ENCODE measurements at regions not wholly inside any gene's neighbourhood (a gene's known extent, or its start where the extent isn't known, plus 50 kb on each side); places are given as distances from the start of the nearest gene placed in this dataset.
"Not testable (repeated sequence)": the region's sequence is repeated elsewhere in the genome, so short reads cannot be mapped to it uniquely, and the experiment has no call there.

DNA sequence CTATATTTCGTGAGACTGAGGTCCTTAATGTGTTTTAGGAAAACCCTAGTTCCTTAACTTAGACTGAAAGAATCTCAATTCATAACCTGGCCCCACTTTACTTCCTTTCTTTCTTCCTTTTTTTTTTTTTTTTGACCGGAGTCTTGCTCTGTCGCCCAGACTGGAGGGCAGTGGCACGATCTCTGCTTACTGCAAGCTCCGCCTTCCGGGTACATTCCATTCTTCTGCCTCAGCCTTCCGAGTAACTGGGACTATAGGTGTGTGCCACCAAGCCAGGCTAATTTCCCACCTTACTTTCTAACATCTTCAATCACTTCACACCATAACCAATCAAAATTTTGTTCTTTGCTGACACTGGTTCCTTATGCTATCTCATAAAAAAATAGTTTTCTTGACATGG, 2097.0 kb downstream of the PCDH9 start:
- FAIRE-seq (no peak), DNase-seq (ENCODE audit: low spot score in 2 of 2) (no peak)

DNA sequence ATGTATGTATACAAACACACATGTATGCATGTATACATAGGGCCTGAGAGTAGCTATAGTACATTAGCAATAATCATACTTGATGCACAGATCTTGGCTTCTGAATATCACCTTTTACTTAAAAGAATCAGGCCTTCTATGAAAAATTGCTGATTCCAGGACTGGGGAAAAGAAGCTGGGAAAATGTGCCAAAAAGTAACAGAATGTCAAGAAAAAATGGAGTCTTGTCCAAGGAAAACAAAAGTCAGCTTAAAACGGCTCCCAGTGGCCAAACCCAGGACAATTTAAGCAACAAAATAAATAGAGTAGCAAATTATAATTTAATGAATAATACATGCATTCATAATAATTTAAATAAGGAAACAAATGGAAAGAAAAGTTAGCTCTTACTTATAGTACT, 2104.9 kb downstream of the PCDH9 start:
- DNase-seq (ENCODE audit: low spot score in 2 of 2) = no peak

DNA sequence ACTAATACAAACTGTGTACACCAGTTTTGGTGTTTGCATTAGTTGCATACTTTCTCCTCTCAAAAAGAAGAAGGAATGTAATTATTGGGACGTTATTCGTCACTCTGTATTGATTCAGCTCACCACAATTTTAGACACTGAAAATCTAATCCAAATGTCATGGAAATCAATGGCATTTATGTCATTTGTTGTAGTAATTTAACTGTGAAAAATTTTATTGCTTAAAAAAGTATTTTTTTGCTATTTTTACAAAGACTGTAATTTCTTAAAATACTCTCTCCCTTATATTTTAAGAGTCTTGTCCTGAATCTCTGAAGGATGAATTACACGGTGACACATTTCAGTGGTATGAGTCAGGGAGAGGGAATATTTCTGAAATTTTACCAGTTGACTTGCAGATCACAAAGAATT, 2117.6 kb downstream of the PCDH9 start:
- FAIRE-seq = no peak
- DNase-seq (ENCODE audit: low spot score in 2 of 2) = no peak

More for the DNA sequence above, 2104.9 kb downstream of the PCDH9 start:
- FAIRE-seq = no peak

DNA sequence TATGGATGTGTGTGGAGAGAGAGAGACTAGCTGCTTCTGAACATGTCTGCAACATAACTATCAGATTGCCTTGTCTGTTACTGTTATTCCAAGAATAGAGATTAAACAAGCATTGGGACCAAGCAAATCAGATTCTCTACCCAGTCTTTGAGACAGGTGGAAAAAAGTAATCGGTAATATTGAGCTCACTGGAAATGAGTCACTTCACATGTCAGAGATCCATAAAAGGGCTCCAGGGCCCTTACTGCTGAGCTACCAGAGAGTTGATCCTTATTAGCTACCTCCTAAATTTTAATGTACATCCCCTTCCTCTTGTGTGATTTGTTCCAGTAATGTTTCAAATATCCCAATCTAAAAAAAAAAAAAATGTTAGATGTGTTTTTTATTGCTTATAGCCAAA, 2118.0 kb downstream of the PCDH9 start:
- FAIRE-seq (no peak), DNase-seq (ENCODE audit: low spot score in 2 of 2) (no peak)

DNA sequence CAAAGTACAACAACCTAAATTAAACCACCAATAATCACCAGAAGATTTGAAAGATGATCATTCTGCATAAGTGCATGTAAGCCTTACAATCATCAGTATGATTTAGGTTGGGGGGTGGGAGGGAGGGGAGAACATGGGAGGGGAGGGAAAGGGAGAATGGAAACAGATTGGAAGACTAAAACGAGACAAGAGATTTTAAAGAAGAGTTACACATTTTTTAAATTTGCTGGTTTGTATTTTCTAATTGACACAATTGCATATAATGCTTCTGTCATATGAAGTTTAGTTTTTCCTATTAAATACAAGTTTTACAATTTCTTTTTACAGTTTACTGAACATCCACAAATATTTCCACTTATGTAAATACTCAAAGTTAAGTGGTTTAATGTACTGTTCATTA, 2118.9 kb downstream of the PCDH9 start:
- FAIRE-seq = no peak
- DNase-seq (ENCODE audit: low spot score in 2 of 2) = no peak

DNA sequence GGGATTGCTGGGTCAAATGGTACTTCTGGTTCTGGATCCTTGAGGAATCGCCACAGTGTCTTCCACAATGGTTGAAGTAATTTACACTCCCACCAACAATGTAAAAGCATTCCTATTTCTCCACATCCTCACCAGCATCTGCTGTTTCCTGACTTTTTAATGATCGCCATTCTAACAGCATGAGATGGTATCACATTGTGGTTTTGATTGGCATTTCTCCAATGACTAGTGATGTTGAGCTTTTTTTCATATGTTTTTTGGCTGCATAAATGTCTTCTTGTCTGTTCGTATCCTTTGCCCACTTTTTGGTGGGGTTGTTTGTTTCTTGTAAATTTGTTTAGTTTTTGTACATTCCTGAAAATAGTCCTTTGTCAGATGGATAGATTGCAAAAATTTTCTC, 2125.7 kb downstream of the PCDH9 start:
- not testable (repeated sequence) for FAIRE-seq; DNase-seq (ENCODE audit: low spot score in 2 of 2)

DNA sequence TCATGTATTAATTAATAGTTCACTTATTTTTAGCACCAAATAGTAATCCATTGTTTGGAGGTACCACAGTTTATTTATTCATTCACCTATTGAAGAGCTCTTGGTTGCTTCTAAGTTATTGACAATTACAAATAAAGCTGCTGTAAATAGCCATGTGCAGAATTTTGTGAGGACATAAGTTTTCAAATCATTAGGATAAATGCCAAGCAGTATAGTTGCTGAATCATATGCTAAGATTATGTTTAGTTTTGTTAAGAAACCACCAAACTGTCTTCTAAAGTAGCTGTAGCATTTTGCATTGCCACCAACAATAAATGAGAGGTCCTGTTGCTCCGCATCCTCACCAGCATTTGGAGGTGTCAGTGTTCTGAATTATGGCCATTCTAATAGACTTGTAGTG, 2126.8 kb downstream of the PCDH9 start:
- FAIRE-seq = no peak
- DNase-seq (ENCODE audit: low spot score in 2 of 2) = no peak

DNA sequence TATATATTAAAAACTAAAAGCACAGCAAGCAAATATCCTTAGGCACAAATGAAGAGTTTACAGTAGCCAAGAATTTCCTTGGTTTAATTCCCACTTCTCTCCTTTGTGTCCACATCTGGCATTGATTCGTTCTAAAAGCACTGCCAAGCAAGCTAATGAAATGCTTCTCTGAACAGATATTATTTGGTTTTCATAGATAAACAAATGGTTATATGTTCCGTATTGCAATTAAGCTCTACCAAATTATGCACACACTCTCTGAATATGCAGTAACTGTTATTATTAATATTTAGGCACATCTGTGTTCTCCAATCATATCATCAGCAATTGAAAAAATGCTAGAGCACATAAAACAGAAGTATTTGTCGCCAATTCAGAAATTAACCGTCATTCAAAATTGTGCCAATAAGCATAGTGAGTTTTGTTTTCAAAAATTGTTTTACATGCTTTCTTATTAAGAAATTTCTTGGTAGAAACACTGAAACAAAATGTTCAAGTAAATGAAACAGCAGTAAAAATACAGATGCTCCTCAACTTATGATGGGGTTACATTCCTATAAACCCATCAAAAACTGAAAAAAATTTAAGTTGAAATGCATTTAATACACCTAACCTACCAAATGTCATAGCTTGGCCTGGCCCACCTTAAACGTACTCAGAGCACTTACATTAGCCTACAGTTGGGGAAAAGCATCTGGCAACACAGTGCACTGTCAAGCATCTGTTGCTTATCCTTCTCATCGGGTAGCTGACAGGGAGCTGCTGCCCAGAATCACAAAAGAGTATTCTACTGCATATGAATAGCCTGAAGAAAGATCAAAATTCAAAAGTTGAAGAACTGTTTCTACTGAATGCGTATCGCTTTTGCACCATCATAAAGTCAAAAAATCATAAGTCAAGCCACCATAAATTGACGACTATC, 2134.7 kb downstream of the PCDH9 start:
- FAIRE-seq (no peak), DNase-seq (ENCODE audit: low spot score in 2 of 2) (no peak)

DNA sequence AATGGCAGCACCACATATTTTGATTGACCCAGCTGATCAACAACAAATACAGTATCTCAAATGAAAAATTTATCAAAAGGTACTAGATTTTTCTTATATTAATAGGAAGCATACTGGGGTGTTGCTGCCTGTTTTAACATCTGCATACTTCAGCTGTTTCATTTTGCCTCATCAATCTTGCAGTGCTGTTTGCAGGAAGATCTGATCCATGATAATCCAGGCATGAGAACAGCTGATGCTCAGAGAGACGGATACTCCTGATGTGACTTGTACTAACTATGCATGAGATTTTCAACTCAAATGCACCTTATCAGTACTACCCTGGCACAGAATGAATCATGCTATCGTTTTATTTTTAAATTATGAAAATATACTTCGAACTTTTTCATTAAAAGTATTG, 2136.8 kb downstream of the PCDH9 start:
- FAIRE-seq (no peak), DNase-seq (ENCODE audit: low spot score in 2 of 2) (no peak)

DNA sequence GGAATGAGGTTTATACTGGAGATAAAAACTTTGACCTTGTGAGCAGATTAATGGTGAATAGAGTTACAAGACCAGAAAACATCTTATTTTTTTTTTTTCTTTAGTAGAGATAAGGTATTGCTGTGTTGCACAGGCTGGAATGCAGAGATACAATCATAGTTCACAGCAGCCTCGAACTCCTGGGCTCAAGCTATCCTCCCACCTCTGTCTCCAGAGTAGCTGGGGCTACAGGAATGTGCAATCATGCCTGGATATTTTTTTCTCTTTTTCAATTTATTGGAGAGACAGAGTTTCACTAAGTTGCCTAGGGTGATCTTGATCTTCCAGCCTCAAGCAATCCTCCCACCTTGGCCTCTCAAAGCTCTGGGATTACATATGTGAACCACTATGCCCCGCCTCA, 2139.1 kb downstream of the PCDH9 start:
- DNase-seq (ENCODE audit: low spot score in 2 of 2) (no peak), FAIRE-seq (no peak)

DNA sequence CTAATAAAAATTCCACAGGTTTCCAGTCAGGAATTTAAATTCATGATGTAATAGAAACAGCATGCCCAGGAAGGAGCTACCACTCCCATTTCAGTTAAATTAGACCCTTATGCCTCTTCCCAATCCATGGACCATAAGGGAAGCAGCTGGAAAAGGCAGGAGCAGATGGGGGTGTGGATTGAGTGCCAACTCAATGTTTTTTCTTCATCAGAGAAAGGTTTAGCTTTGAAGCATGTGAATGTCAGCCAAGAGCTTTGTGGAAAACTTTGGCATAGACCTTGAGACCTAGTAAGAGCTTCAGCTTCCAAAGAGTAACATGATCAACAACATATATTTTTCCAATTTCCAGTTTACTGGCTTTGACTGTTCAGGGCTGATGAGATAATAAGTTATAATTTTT, 2139.9 kb downstream of the PCDH9 start:
- no peak for FAIRE-seq
- no peak for DNase-seq (ENCODE audit: low spot score in 2 of 2)

DNA sequence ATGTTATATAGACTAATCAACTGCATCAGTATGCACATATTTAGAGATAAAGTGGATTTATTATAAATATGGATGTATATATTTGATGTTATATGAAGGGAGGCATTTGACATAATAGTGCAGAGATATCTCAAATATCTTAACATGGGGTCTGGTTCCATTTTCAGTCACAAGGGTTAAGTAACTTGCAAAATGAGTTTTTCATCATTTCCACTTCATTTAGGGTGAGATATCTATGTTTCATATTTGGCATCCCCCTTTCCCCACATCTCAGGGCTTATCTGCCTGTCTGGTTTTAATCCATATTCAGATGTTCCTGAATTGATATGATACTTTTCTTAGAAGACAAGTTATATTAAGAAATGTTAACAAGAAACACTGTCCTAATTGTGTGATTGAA, 2141.2 kb downstream of the PCDH9 start:
- FAIRE-seq (no peak), DNase-seq (ENCODE audit: low spot score in 2 of 2) (no peak)

DNA sequence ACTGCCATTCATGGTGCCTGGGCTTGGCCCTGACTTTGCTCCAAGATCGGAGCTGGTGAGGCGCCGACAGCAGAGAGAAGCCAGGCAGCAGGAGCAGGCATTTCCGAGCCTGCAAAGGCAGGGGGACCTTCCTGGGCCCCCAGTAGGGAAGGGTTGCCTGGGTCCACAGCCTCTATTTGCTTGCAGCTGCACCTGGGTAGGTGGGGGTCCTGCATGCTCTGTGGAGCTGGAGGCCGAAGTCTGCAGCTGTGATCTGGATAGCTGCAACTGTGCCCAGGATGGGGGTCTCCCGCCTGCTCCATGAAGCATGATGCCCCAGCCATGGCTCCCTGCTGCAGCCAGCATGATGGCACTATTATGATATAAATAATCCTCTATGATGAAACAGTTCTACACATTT, 2144.2 kb downstream of the PCDH9 start:
- DNase-seq (ENCODE audit: low spot score in 2 of 2) (no peak), FAIRE-seq (no peak)

DNA sequence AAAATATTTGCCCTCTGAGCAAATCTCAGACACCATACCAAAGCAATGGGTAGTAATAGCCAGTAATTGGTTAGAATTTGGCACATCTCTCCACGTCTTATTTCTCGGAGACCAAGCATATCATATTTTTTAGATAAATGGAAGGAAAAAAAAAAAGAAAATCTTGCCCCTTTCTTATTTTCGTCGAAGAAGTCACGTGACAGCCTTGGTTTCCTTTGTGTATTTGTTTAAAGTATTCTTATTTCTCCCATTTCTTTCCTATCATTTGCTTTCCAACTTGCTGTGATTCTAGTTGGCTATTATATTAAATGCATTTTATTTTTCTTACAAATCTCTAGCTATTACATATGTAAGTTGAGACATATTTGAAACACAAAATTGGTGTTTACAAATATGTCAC, 2155.9 kb downstream of the PCDH9 start:
- DNase-seq (ENCODE audit: low spot score in 2 of 2) = no peak
- FAIRE-seq = no peak

DNA sequence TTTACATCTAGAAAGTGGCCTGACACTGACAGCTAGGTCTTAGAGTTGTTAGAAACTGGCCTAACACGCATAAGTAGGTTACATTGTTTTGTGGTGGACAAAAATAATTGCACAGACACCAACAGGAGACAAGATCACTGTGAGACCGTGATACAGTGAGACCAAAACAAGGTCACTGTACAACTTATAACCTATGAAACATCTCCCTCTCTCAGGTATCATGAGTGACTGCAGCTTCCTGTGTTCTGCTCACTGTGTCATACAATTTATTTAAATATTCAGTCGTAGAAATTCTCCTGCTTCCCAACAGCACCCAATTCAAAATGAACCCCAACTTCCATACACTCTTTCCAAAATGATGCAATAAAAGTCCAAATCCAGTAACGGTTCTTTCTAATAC, 2165.2 kb downstream of the PCDH9 start:
- FAIRE-seq (no peak), DNase-seq (ENCODE audit: low spot score in 2 of 2) (no peak)

DNA sequence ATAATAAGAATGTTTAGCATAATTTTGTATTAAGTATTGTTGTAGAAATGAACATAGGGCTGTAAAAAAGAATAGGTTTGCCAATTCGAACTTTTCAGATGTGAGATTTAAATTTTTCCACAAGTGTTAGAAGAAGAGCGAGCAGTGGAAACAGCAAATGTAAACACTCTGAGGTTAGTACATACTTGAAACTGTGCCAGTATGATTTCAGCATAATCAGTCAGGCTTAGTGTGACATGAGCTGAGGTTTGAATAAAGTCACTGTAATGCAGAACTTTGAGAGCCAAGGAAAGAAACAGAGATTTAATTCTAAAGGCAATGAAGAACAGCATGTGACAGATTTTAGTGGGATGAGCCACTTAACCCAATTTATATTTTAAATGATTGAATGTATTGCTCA, 2166.4 kb downstream of the PCDH9 start:
- no peak for FAIRE-seq
- no peak for DNase-seq (ENCODE audit: low spot score in 2 of 2)

DNA sequence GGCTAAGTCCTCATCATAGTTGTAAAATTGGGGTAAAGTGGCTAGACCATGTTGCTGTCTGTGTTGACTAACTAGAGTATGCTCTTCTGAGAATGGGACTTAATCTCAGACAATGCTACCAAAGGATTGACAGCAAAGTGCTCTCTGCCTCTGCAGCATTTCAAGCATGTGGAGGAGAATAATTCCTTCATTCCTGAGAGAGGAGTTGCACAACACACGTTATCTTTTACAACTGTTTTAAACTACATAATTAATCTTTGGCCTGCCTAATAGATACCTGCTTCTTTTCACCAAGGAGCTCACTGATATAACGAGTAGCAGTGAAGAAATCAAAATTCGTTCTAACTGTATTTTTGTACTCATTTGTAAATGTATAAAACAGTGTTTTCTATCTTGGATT, 2172.2 kb downstream of the PCDH9 start:
- FAIRE-seq (no peak), DNase-seq (ENCODE audit: low spot score in 2 of 2) (no peak)

DNA sequence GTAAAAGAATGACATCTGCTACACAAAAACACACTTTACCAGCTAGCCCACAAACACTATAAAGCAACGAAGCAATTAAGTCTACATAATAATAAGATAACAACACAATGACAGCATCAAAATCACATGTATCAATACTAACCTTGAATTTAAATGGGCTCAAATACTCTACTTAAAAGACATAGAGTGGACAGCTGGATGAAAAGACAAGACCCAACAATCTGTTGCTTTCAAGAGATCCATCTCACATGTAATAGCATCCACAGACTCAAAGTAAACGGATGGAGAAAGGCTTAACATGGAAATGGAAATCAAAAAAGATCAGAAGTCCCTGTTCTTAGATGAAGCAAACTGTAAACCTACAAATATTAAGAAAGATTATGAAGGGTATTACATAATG, 2175.9 kb downstream of the PCDH9 start:
- DNase-seq (ENCODE audit: low spot score in 2 of 2) = no peak
- FAIRE-seq = no peak

DNA sequence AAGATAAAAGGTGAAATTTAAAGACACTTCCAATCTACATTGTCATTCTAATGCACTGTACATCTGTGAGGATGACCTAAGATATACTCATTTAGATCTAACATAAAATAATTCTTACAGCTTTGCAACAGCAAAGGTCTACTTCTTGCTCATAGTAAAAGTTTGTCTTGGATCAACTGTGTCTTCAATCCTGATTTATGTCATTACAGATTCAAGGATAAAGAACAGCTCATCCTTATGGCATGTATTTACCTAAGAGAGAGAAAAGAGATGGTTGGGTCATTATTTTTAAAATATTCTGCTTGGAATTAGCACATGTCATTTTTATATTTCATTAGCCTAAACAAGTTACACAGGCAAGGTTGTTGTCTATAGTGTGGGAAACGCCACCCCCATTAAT, 2193.1 kb downstream of the PCDH9 start:
- DNase-seq (ENCODE audit: low spot score in 2 of 2) (no peak), FAIRE-seq (no peak)

DNA sequence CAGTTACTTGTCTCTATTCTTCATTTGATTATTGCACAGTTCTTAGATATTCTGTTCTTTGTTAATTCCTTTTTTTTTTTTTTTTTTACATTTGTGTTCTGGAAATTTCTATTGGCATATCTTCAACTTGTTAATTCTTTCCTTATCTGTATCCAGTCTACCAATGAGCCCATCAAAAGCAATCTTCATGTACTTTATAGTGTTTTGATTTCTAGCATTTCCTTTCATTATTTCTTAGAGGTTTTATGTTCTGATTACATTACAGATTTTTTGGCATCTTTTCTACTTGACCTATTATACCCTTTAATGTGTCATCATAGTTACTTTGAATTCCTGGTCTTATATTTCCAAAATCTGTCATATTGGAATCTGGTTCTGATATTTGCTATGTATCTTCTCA, 2194.8 kb downstream of the PCDH9 start:
- DNase-seq (ENCODE audit: low spot score in 2 of 2) (no peak), FAIRE-seq (no peak)

DNA sequence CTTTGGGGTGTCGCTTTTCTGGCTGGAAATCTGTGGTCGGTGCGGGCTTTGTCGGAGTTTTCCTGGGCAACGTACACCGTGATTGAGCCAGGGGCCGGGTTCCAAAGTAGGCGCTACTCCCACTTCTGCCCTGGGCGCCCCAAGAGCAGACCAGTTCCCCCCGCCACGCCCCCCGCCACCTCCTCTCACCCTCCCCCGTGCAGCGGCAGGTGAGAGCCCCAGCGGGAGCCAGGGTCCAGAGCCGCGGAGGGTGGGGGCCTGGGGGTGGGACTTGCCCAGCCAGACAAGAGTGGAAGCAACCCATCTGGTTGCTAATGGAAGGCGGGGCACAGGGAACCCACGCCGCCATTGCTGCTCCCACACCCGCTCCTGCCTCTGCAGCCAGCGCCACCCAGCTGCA, 2195.9 kb downstream of the PCDH9 start:
- no peak for DNase-seq (ENCODE audit: low spot score in 2 of 2)
- FAIRE-seq = no peak

DNA sequence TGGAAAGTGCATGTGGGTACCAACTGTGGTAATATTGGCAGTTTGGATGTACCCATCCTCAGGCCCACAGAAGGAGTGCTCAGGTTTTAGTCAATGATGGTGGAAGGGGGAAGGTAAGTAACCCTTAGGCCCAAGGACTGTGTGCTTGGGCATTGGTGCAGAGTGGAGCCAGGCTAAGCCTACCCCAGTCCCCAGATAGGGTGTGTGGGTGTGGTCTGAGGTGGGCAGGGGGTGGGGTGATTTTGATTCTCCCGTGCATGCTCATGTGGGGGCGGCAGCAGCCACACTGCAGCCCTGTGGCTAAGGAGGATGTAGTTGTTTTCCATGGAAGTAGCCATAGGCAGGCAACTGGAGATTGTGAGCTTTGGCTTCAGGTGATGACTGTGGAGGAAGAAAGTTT, 2197.3 kb downstream of the PCDH9 start:
- FAIRE-seq = no peak
- DNase-seq (ENCODE audit: low spot score in 2 of 2) = no peak

DNA sequence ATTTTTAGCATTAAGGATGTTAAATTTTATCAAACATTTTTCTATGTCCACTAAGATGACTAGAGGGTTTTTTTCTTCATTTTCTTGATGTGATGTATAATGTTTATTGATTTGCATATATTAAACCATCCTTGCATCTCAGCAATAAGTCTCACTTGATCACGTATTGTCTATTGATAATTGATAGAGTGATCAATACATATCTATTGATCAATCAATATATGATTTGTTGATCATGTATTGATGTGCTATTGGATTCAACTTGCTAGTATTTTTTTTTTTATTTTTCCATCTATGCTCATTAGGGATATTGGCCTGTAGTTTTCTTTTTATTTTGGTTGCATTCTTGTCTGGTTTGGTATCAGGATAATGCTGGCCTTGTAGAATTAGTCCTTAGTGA, 2202.0 kb downstream of the PCDH9 start:
- FAIRE-seq (no peak), DNase-seq (ENCODE audit: low spot score in 2 of 2) (no peak)

Data from frontal cortex (tissue), 3 donors.